ENCODE measurements at regions not wholly inside any gene's neighbourhood (a gene's known extent, or its start where the extent isn't known, plus 50 kb on each side); places are given as distances from the start of the nearest gene placed in this dataset.

GRCh38 chrX:99777912-99778311 is 632.2 kb downstream of the PCDH19 start:
- Histone ChIP-seq H3K27me3 (ENCODE audit: low read depth, low read length) (no peaks in the 10 kb centered on the region), H3K36me3 (replicated peaks; ENCODE audit: low read depth, low read length) (no peaks in the 10 kb centered on the region)
- TF ChIP-seq, protein P1, sequence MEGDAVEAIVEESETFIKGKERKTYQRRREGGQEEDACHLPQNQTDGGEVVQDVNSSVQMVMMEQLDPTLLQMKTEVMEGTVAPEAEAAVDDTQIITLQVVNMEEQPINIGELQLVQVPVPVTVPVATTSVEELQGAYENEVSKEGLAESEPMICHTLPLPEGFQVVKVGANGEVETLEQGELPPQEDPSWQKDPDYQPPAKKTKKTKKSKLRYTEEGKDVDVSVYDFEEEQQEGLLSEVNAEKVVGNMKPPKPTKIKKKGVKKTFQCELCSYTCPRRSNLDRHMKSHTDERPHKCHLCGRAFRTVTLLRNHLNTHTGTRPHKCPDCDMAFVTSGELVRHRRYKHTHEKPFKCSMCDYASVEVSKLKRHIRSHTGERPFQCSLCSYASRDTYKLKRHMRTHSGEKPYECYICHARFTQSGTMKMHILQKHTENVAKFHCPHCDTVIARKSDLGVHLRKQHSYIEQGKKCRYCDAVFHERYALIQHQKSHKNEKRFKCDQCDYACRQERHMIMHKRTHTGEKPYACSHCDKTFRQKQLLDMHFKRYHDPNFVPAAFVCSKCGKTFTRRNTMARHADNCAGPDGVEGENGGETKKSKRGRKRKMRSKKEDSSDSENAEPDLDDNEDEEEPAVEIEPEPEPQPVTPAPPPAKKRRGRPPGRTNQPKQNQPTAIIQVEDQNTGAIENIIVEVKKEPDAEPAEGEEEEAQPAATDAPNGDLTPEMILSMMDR (IDR thresholded peaks at IDR 0.05; ENCODE audit: low read depth, low read length): no peak
- no peak for TF ChIP-seq EZH2phosphoT487 (IDR thresholded peaks at IDR 0.05; ENCODE audit: low read depth)

DNA sequence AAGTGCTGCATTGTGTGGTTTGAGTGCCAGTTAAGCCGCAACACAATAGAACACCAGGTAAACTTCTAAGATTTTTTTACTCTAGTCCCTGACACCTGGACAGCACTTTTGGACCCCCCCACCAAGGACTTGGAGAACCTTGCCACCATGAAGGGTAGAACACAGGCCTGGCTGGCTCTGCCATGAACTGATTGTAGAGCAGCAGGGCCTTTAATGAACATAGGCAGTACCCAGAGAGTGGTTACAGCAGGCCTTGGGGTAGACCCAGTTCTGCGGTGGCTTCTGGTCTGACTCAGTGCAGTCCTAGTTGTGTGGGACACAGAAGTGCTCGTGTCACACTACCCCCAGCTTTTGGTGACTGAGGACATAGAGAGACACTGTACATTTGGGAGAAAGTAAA is 648.3 kb downstream of the PCDH19 start:
- Histone ChIP-seq H3K9me3 (ENCODE audit: insufficient read depth, low read length) (no peaks in the 10 kb centered on the region), H4K20me1 (ENCODE audit: insufficient read depth, low read length) (no peaks in the 10 kb centered on the region), H3K79me2 (ENCODE audit: low read length) (no peaks in the 10 kb centered on the region), H2AFZ (ENCODE audit: low read depth, low read length) (no peak overlapping the region), H3K4me2 (ENCODE audit: low read length) (no peak overlapping the region), H3K9ac (ENCODE audit: low read length) (no peak overlapping the region), H3K36me3 (replicated peaks; ENCODE audit: low read depth, low read length) (no peaks in the 10 kb centered on the region), H3K27ac (ENCODE audit: low read length) (no peak overlapping the region), H3K4me1 (ENCODE audit: low read length) (no peaks in the 10 kb centered on the region), H3K27me3 (ENCODE audit: low read depth, low read length) (no peaks in the 10 kb centered on the region), H3K4me3 (ENCODE audit: low read length) (no peak overlapping the region)
- TF ChIP-seq, protein P1 (IDR thresholded peaks at IDR 0.05; ENCODE audit: low read depth, low read length): no peak
- no peak for TF ChIP-seq EZH2phosphoT487 (IDR thresholded peaks at IDR 0.05; ENCODE audit: low read depth)

More at GRCh38 chrX:99777912-99778311, 632.2 kb downstream of the PCDH19 start:
- Histone ChIP-seq H3K79me2 (ENCODE audit: low read length) (no peaks in the 10 kb centered on the region), H3K27ac (ENCODE audit: low read length) (no peak overlapping the region), H3K4me3 (ENCODE audit: low read length) (no peak overlapping the region), H3K4me2 (ENCODE audit: low read length) (no peak overlapping the region), H3K9me3 (ENCODE audit: insufficient read depth, low read length) (no peaks in the 10 kb centered on the region), H3K4me1 (ENCODE audit: low read length) (no peaks in the 10 kb centered on the region), H3K9ac (ENCODE audit: low read length) (no peak overlapping the region), H4K20me1 (ENCODE audit: insufficient read depth, low read length) (no peaks in the 10 kb centered on the region), H2AFZ (ENCODE audit: low read depth, low read length) (no peak overlapping the region)

DNA sequence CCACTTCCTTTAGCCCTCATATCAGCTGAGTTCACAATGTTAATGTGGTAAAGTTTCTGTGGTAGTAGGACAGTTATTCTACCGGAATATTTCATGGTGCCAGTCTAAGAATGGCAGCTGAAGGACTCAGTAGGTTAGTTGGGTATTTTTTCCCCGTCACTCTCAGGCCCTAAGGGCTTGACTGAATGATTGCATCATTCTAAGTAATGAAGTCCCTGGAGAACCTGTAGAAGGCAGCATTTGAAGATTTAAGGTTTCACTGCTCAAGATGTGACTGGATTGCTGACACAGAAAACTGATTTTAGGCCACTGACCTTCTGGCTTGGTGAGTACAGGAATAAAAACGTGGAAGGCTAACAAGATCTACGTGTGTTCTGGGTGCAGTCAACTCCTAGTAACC is 657.3 kb downstream of the PCDH19 start:
- H3K4me3 ChIP-seq (ENCODE audit: low read length): no peak overlapping the region
- no peaks in the 10 kb centered on the region for H3K4me1 ChIP-seq (ENCODE audit: low read length)
- H2AFZ ChIP-seq (ENCODE audit: low read depth, low read length): no peak overlapping the region
- H3K4me2 ChIP-seq (ENCODE audit: low read length): no peak overlapping the region
- H3K79me2 ChIP-seq (ENCODE audit: low read length): no peaks in the 10 kb centered on the region
- no peaks in the 10 kb centered on the region for H3K9me3 ChIP-seq (ENCODE audit: insufficient read depth, low read length)
- no peaks in the 10 kb centered on the region for H3K36me3 ChIP-seq (replicated peaks; ENCODE audit: low read depth, low read length)
- H4K20me1 ChIP-seq (ENCODE audit: insufficient read depth, low read length): no peaks in the 10 kb centered on the region
- H3K27me3 ChIP-seq (ENCODE audit: low read depth, low read length): no peaks in the 10 kb centered on the region
- no peak overlapping the region for H3K9ac ChIP-seq (ENCODE audit: low read length)
- H3K27ac ChIP-seq (ENCODE audit: low read length): no peak overlapping the region
- TF ChIP-seq, protein P1 (IDR thresholded peaks at IDR 0.05; ENCODE audit: low read depth, low read length): no peak
- no peak for TF ChIP-seq EZH2phosphoT487 (IDR thresholded peaks at IDR 0.05; ENCODE audit: low read depth)

DNA sequence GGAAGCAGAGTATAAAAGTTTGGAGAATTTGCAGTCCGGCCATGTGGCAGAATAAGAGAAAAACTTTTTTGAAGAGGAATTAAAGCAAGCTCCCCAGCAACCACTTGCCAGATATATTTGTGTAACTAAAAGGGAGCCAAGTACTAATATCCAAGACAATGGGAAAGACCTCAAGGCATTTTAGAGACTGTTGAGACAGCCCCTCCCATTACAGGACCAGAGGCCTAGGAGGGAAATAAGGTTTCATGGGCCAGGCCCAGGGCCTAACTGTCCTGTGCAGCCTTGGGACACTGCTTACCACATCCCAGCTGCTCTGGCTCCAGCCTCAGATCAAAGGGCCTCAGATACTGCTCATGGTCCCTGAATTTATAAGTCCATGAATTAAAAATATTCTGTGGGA is 659.4 kb downstream of the PCDH19 start:
- Histone ChIP-seq H3K27me3 (ENCODE audit: low read depth, low read length) (no peaks in the 10 kb centered on the region), H3K4me2 (ENCODE audit: low read length) (no peak overlapping the region), H3K27ac (ENCODE audit: low read length) (no peak overlapping the region), H3K4me3 (ENCODE audit: low read length) (no peak overlapping the region), H2AFZ (ENCODE audit: low read depth, low read length) (no peak overlapping the region), H3K9me3 (ENCODE audit: insufficient read depth, low read length) (no peaks in the 10 kb centered on the region), H4K20me1 (ENCODE audit: insufficient read depth, low read length) (no peaks in the 10 kb centered on the region), H3K9ac (ENCODE audit: low read length) (no peak overlapping the region), H3K36me3 (replicated peaks; ENCODE audit: low read depth, low read length) (no peaks in the 10 kb centered on the region), H3K4me1 (ENCODE audit: low read length) (no peaks in the 10 kb centered on the region), H3K79me2 (ENCODE audit: low read length) (no peaks in the 10 kb centered on the region)
- TF ChIP-seq, protein P1 (IDR thresholded peaks at IDR 0.05; ENCODE audit: low read depth, low read length): no peak
- no peak for TF ChIP-seq EZH2phosphoT487 (IDR thresholded peaks at IDR 0.05; ENCODE audit: low read depth)

Data from OCI-LY3 (cell line).